K562 (cell line): ENCODE measurements at regions not wholly inside any gene's neighbourhood (a gene's known extent, or its start where the extent isn't known, plus 50 kb on each side); places are given as distances from the start of the nearest gene placed in this dataset.

Source experiments
- HDAC2 ChIP-seq: fragments of 450-650 bp; IDR thresholded peaks from 2 replicates; pipeline ENCODE4 v1.6.1; 2016; ENCODE audit warnings: mild to moderate bottlenecking
- POLR2A ChIP-seq: fragments of 450-650 bp; conservative IDR thresholded peaks from 2 replicates; pipeline ENCODE4 v1.6.1; 2016
- ZSCAN29 ChIP-seq: fragments of 450-650 bp; IDR thresholded peaks from 2 replicates; pipeline ENCODE4 v1.6.1; 2017
- TF ChIP-seq, protein P1 (sequence below), 3 experiments: IDR thresholded peaks in 2 of 3; conservative IDR thresholded peaks in 1 of 3; 2 replicates each; pipeline ENCODE4 v1.5.1; 2011 to 2012; ENCODE audit warnings: low read length in 3 of 3, mild to moderate bottlenecking in 3 of 3, control low read depth in 2 of 3, improper control_type of control experiment in 1 of 3, inconsistent platforms in 1 of 3, low read depth in 1 of 3, mixed read lengths in 1 of 3, moderate library complexity in 1 of 3; ENCODE audit not compliant: insufficient read depth in 2 of 3

DNA sequence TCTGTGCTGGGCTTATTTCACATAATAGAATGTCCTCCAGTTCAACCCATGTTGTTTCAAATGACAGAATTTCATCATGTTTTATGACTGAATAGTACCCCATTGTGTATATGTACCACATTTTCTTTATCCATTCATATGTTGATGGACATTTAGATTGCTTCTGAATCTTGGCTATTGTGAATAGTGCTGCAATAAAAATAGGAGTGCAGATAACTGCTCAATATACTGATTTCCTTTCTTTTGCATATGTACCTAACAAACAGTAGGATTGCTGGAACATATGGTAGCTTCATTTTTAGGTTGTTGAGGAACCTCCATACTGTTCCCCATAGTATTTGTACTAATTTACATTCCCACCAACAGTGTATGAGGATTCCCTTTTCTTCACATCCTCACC, 491.1 kb downstream of the BRINP3 start:
- TF ChIP-seq ZSCAN29 (no peak), POLR2A (no peak), HDAC2 (no peak)
- TF ChIP-seq, protein P1, sequence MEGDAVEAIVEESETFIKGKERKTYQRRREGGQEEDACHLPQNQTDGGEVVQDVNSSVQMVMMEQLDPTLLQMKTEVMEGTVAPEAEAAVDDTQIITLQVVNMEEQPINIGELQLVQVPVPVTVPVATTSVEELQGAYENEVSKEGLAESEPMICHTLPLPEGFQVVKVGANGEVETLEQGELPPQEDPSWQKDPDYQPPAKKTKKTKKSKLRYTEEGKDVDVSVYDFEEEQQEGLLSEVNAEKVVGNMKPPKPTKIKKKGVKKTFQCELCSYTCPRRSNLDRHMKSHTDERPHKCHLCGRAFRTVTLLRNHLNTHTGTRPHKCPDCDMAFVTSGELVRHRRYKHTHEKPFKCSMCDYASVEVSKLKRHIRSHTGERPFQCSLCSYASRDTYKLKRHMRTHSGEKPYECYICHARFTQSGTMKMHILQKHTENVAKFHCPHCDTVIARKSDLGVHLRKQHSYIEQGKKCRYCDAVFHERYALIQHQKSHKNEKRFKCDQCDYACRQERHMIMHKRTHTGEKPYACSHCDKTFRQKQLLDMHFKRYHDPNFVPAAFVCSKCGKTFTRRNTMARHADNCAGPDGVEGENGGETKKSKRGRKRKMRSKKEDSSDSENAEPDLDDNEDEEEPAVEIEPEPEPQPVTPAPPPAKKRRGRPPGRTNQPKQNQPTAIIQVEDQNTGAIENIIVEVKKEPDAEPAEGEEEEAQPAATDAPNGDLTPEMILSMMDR (IDR thresholded peaks at IDR 0.05 in 2 of 3, conservative IDR thresholded peaks at IDR 0.05 in 1 of 3; ENCODE audit: insufficient read depth in 2 of 3, low read depth in 1 of 3, low read length in 3 of 3), result no peak
